ENCODE measurements at regions not wholly inside any gene's neighbourhood (a gene's known extent, or its start where the extent isn't known, plus 50 kb on each side); places are given as distances from the start of the nearest gene placed in this dataset.

GRCh38 chr16:87234601-87235000 is 82.6 kb downstream of the C16orf95 start:
- H3K4me3 ChIP-seq (ENCODE audit: low read depth, low read length) = no peak overlapping the region
- no peak for DNase-seq (ENCODE audit: low read depth)
- TF ChIP-seq CTCF (conservative IDR thresholded peaks at IDR 0.05; ENCODE audit: low read depth, low read length) = no peak

- TF ChIP-seq CTCF (conservative IDR thresholded peaks at IDR 0.05; ENCODE audit: low read depth, low read length) = peak; percentile 42
- H3K4me3 ChIP-seq (ENCODE audit: low read depth, low read length) = no peak overlapping the region
- DNase-seq (ENCODE audit: low read depth) = peak; percentile 26
Observed at GRCh38 chr16:87235810-87236515, 81.2 kb downstream of the C16orf95 start.

- TF ChIP-seq CTCF (conservative IDR thresholded peaks at IDR 0.05; ENCODE audit: low read depth, low read length) = no peak
- DNase-seq (ENCODE audit: low read depth) = no peak
- H3K4me3 ChIP-seq (ENCODE audit: low read depth, low read length) = no peak overlapping the region
Observed at GRCh38 chr16:87236516-87237115, 80.6 kb downstream of the C16orf95 start.

- TF ChIP-seq CTCF (conservative IDR thresholded peaks at IDR 0.05; ENCODE audit: low read depth, low read length) = no peak
Observed at GRCh38 chr16:87238361-87238715, 78.9 kb downstream of the C16orf95 start.

GRCh38 chr16:87239545-87239944 is 77.6 kb downstream of the C16orf95 start:
- H3K4me3 ChIP-seq (ENCODE audit: low read depth, low read length) = no peak overlapping the region
- no peak for DNase-seq (ENCODE audit: low read depth)
- no peak for TF ChIP-seq CTCF (conservative IDR thresholded peaks at IDR 0.05; ENCODE audit: low read depth, low read length)

More at GRCh38 chr16:87238361-87238715, 78.9 kb downstream of the C16orf95 start:
- H3K4me3 ChIP-seq (ENCODE audit: low read depth, low read length) = no peak overlapping the region
- no peak for DNase-seq (ENCODE audit: low read depth)

GRCh38 chr16:87240211-87241136 is 76.7 kb downstream of the C16orf95 start:
- peak overlapping the region; percentile 20 for H3K4me3 ChIP-seq (ENCODE audit: low read depth, low read length)
- no peak for TF ChIP-seq CTCF (conservative IDR thresholded peaks at IDR 0.05; ENCODE audit: low read depth, low read length)
- peak; percentile 49 for DNase-seq (ENCODE audit: low read depth)
